ENCODE measurements at regions not wholly inside any gene's neighbourhood (a gene's known extent, or its start where the extent isn't known, plus 50 kb on each side); places are given as distances from the start of the nearest gene placed in this dataset.

DNA sequence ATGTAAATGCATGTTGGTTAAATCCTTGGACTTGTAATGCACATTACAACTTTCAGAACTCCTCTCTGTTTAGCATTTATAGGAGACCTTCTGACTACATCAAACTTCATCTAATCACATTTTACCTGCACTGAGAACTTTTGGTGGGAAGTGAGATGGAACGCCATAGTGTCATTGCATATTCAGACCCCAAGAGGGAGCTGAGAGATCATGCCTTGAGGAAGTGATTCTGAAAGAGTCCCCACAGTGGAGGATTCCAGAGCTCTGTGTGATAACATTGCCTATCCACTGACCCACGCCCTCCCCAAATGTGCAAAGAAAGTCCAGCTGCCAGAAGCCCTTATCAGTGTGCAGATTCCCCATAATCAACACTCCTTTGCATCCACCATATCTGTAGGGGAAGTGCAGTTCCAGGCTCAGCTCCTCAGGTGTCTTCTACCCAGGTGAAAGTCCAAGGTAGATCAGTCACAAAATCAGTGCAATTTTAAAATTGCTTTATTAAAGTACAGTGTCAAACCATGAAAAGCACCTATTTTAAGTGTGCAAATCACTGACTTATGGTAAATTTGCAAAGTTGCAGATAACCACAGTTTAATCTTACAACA lies 212.4 kb downstream of the RPIA start:
- TF ChIP-seq, protein P1, sequence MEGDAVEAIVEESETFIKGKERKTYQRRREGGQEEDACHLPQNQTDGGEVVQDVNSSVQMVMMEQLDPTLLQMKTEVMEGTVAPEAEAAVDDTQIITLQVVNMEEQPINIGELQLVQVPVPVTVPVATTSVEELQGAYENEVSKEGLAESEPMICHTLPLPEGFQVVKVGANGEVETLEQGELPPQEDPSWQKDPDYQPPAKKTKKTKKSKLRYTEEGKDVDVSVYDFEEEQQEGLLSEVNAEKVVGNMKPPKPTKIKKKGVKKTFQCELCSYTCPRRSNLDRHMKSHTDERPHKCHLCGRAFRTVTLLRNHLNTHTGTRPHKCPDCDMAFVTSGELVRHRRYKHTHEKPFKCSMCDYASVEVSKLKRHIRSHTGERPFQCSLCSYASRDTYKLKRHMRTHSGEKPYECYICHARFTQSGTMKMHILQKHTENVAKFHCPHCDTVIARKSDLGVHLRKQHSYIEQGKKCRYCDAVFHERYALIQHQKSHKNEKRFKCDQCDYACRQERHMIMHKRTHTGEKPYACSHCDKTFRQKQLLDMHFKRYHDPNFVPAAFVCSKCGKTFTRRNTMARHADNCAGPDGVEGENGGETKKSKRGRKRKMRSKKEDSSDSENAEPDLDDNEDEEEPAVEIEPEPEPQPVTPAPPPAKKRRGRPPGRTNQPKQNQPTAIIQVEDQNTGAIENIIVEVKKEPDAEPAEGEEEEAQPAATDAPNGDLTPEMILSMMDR (IDR thresholded peaks at IDR 0.05; ENCODE audit: low read depth, low read length, poor library complexity, severe bottlenecking), result no peak
- TF ChIP-seq EZH2phosphoT487 (IDR thresholded peaks at IDR 0.05; ENCODE audit: borderline replicate concordance, low read length), result no peak

All from DOHH2 (cell line).